Cardiac muscle cell (in vitro differentiated cells and primary cell): ENCODE measurements at regions not wholly inside any gene's neighbourhood (a gene's known extent, or its start where the extent isn't known, plus 50 kb on each side); places are given as distances from the start of the nearest gene placed in this dataset.

Experiments
- DNase-seq, 2 donors: peaks; one replicate each; pipeline versions ENCODE4 v3.0.0 to v3.0.0-alpha.2; 2010 to 2017; ENCODE audit warnings: low read depth in 1 of 2, low spot score in 1 of 2
- H3K27ac ChIP-seq: fragments of 200-600 bp; sonication (generic); 2 replicates; pipeline ENCODE4 v1.5.1; 2016
- H3K27me3 ChIP-seq: fragments of 200-600 bp; sonication (generic); 2 replicates; pipeline ENCODE4 v1.6.0; 2016; ENCODE audit warnings: control low read depth
- H3K36me3 ChIP-seq: fragments of 200-600 bp; sonication (generic); 2 replicates; pipeline ENCODE4 v1.5.1; 2016; ENCODE audit warnings: control low read depth
- H3K4me1 ChIP-seq: fragments of 200-600 bp; sonication (generic); 2 replicates; pipeline ENCODE4 v1.8.1; 2017; ENCODE audit warnings: low read depth, mild to moderate bottlenecking, mixed run types
- H3K4me3 ChIP-seq: fragments of 200-600 bp; sonication (generic); 2 replicates; pipeline ENCODE4 v1.5.1; 2016; ENCODE audit warnings: mild to moderate bottlenecking
- H3K9me3 ChIP-seq: fragments of 200-600 bp; sonication (generic); 2 replicates; pipeline ENCODE4 v1.5.1; 2017; ENCODE audit warnings: low read depth, mild to moderate bottlenecking, control low read depth
- TF ChIP-seq, protein P1 (sequence below): IDR thresholded peaks from 2 replicates; pipeline ENCODE4 v1.5.1; 2012; ENCODE audit warnings: low read depth, mild to moderate bottlenecking, low read length

DNA sequence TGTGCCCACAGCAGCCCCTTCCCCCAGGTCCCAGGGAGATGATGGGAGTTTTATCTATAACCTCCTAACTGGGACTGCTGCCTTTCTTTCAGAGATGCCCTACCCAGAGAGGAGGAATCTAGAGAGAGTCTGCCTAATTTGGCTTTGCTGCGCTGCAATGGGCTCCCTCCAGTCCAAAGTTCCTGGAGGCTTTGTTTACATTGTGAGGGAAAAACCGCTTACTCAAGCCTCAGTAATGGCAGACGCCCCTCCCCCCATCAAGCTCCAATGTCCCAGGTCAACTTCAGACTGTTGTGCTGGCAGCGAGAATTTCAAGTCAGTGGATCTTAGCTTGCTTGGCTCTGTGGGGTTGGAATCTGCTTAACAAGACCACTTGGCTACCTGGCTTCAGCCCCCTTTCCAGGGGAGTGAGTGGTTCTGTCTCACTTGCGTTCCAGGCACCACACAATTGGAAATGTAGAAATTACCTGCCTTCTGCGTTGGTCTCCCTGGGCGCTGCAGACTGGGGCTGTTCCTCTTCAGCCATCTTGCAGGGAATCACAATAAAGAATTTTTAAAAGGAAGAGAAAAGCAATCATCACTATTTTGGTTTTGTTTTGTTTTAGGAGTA is 262.5 kb downstream of the FOXG1 start:
- H3K27ac ChIP-seq, result no peak overlapping the region
- DNase-seq, result peak in 1 of 2 donors; percentile 6
- TF ChIP-seq, protein P1, sequence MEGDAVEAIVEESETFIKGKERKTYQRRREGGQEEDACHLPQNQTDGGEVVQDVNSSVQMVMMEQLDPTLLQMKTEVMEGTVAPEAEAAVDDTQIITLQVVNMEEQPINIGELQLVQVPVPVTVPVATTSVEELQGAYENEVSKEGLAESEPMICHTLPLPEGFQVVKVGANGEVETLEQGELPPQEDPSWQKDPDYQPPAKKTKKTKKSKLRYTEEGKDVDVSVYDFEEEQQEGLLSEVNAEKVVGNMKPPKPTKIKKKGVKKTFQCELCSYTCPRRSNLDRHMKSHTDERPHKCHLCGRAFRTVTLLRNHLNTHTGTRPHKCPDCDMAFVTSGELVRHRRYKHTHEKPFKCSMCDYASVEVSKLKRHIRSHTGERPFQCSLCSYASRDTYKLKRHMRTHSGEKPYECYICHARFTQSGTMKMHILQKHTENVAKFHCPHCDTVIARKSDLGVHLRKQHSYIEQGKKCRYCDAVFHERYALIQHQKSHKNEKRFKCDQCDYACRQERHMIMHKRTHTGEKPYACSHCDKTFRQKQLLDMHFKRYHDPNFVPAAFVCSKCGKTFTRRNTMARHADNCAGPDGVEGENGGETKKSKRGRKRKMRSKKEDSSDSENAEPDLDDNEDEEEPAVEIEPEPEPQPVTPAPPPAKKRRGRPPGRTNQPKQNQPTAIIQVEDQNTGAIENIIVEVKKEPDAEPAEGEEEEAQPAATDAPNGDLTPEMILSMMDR, result no peak
- no peaks in the 10 kb centered on the region for H3K36me3 ChIP-seq
- H3K4me3 ChIP-seq, result no peak overlapping the region
- H3K27me3 ChIP-seq, result no peaks in the 10 kb centered on the region
- H3K4me1 ChIP-seq, result no peaks in the 10 kb centered on the region
- H3K9me3 ChIP-seq, result no peaks in the 10 kb centered on the region

DNA sequence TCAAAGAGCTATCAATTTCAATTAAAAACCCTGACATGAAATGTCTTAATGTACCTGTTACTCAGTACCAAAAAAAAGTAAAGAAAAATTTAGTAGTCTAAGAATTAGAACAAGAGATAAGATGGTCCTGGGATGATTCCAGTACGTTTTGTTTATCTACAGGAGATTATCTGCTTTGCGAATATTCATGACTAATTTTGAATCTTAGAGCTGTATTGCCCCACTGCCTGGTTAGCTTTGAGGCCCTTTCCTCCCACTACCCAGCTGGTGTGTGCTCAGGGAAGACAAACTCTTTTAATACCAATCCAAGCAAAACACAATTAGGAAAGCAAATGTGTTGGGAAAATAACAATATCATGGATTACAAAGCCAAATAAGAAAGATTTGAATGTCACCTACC is 263.5 kb downstream of the FOXG1 start:
- TF ChIP-seq, protein P1, result no peak
- Histone ChIP-seq H3K4me3 (no peak overlapping the region), H3K4me1 (no peaks in the 10 kb centered on the region), H3K27ac (no peak overlapping the region), H3K9me3 (no peaks in the 10 kb centered on the region), H3K36me3 (no peaks in the 10 kb centered on the region), H3K27me3 (no peaks in the 10 kb centered on the region)
- peak in 1 of 2 donors; percentile 6 for DNase-seq

DNA sequence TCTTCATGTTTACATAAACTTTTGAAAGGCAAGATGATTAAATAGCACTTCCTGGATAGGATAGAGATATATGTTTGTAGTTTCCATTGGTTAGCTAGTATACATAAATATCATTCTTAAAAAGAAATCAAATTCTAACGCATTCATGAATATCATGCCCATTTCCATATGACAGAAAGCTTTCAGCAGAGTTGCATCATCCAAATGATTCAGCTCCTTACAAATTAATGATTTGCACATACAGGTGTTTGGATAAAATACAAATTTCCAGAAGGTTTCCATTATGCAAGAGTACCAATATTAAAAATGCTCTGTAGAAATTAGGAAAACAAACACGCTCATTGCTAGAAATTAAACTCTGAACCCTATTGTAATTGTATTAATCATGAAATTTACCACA is 264.4 kb downstream of the FOXG1 start:
- no peaks in the 10 kb centered on the region for H3K4me1 ChIP-seq
- no peaks in the 10 kb centered on the region for H3K9me3 ChIP-seq
- TF ChIP-seq, protein P1, result no peak
- H3K27ac ChIP-seq, result no peak overlapping the region
- H3K4me3 ChIP-seq, result no peak overlapping the region
- no peaks in the 10 kb centered on the region for H3K27me3 ChIP-seq
- no peaks in the 10 kb centered on the region for H3K36me3 ChIP-seq
- DNase-seq, result no peak

DNA sequence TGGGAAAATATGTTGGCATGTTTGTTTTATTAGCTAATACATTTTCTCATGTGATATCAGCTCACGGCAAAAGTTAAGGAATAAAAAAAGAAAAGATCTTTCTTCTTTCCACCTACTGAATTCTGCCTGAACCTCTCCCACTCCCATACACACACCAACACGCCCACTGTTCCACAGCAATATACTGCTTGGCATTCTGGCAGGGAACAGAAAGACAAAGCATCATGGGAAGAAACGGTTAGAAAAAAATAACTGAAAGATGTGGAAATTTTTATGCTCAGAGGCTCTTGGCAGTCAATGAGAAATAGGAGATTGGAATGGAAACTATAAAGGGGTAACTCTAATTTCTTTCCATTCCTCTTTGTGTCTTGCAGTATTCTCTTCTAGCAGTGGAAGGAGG is 268.5 kb downstream of the FOXG1 start:
- peak in 1 of 2 donors; percentile 7 for DNase-seq
- TF ChIP-seq, protein P1, result no peak
- no peak overlapping the region for H3K27ac ChIP-seq
- H3K36me3 ChIP-seq, result no peaks in the 10 kb centered on the region
- no peaks in the 10 kb centered on the region for H3K4me1 ChIP-seq
- no peak overlapping the region for H3K4me3 ChIP-seq
- H3K27me3 ChIP-seq, result no peaks in the 10 kb centered on the region
- no peaks in the 10 kb centered on the region for H3K9me3 ChIP-seq

DNA sequence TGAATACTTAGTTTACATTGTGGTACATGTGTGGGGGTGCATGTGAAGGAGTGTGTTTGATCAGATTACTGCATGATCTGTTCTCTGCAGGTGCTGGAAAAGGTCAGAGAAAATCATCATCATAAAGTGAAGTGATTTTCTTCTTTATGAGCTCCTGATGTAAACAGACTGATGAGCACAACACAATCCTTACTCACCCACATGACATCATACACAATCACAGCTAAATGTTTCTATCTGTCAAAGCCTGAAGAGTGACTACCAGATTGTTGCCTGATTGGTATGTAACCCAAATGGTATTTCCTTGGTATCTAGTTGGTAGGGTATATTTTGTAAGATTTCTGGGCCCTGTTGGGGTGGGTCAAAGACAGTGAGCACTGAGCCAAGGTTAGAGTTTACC is 270.8 kb downstream of the FOXG1 start:
- Histone ChIP-seq H3K27me3 (no peaks in the 10 kb centered on the region), H3K36me3 (no peaks in the 10 kb centered on the region), H3K4me3 (no peak overlapping the region), H3K9me3 (no peaks in the 10 kb centered on the region), H3K27ac (no peak overlapping the region), H3K4me1 (no peaks in the 10 kb centered on the region)
- no peak for DNase-seq
- TF ChIP-seq, protein P1, result no peak

DNA sequence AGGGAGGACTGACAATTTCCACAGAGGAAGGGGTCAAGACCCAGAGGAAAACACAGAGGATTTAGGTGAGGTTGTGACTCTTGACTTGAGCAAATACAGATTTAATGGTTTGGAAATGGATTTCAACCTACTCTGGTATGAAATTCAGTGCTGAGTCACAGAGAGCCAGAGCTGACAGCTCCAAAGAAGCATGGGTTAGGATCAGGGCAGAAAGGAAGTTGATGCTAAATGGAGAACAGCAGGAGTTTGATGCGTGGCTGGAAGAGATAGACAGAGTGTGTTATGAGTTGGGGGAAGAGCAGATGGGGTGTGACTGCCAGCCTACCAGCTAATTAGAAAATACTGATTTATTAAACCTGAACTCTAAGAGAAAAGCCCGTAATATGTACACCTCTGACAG is 272.6 kb downstream of the FOXG1 start:
- Histone ChIP-seq H3K36me3 (no peaks in the 10 kb centered on the region), H3K27ac (no peak overlapping the region), H3K9me3 (no peaks in the 10 kb centered on the region), H3K27me3 (no peaks in the 10 kb centered on the region), H3K4me1 (no peaks in the 10 kb centered on the region), H3K4me3 (no peak overlapping the region)
- DNase-seq, result no peak
- TF ChIP-seq, protein P1, result no peak
